Fibroblast of pulmonary artery (primary cell): ENCODE measurements at regions not wholly inside any gene's neighbourhood (a gene's known extent, or its start where the extent isn't known, plus 50 kb on each side); places are given as distances from the start of the nearest gene placed in this dataset.

ENCODE experiments used
- DNase-seq: peaks from one replicate; pipeline ENCODE4 v3.0.0-alpha.2; 2010; ENCODE audit warnings: low read depth
- H3K4me3 ChIP-seq: replicated peaks from 2 replicates; pipeline ENCODE4 v1.5.1; 2011; ENCODE audit warnings: low read depth, mild to moderate bottlenecking, control low read depth, low read length, moderate library complexity
- CTCF ChIP-seq: IDR thresholded peaks from 2 replicates; pipeline ENCODE4 v1.5.1; 2011; ENCODE audit warnings: mild to moderate bottlenecking, control low read depth, low read length, inconsistent platforms; ENCODE audit errors: missing control alignments

GRCh38 chr22:49016909-49017481, 810.7 kb downstream of the BRD1 start:
- H3K4me3 ChIP-seq, result no peak overlapping the region
- no peak for TF ChIP-seq CTCF
- DNase-seq, result no peak

- DNase-seq, result no peak
- TF ChIP-seq CTCF, result no peak
- H3K4me3 ChIP-seq, result no peak overlapping the region
These were observed 811.4 kb downstream of the BRD1 start for GRCh38 chr22:49015993-49016908.

GRCh38 chr22:49015459-49015858, 812.2 kb downstream of the BRD1 start:
- no peak for DNase-seq
- no peak for TF ChIP-seq CTCF
- no peak overlapping the region for H3K4me3 ChIP-seq

- no peak for DNase-seq
- no peak overlapping the region for H3K4me3 ChIP-seq
- no peak for TF ChIP-seq CTCF
These were observed 813.2 kb downstream of the BRD1 start for GRCh38 chr22:49014227-49015201.

GRCh38 chr22:49013707-49014106, 814.0 kb downstream of the BRD1 start:
- no peak for DNase-seq
- no peak for TF ChIP-seq CTCF
- no peak overlapping the region for H3K4me3 ChIP-seq

GRCh38 chr22:49012712-49013395, 814.8 kb downstream of the BRD1 start:
- DNase-seq, result no peak
- no peak for TF ChIP-seq CTCF
- no peak overlapping the region for H3K4me3 ChIP-seq
